Natural killer cell (primary cell): ENCODE measurements at regions not wholly inside any gene's neighbourhood (a gene's known extent, or its start where the extent isn't known, plus 50 kb on each side); places are given as distances from the start of the nearest gene placed in this dataset.

ENCODE experiments used
- ATAC-seq, 3 donors: fragments of 150-1000 bp in 2 of 3; fragments of 200-7000 bp in 1 of 3; cut with Tn5 transposase; 1 replicate in 1 of 3; 2 replicates in 2 of 3; pipeline ENCODE4 v1.10.0; 2021; ENCODE audit warnings: mild to moderate bottlenecking in 2 of 3, moderate library complexity in 2 of 3
- DNase-seq, 2 donors: peaks; one replicate each; pipeline versions ENCODE4 v3.0.0 to v3.0.0-alpha.2; 2013 to 2021; ENCODE audit warnings: mixed read lengths in 1 of 2
- H3K27ac ChIP-seq: one replicate; pipeline ENCODE4 v1.5.1; 2013; ENCODE audit warnings: mild to moderate bottlenecking, low read length
- H3K27me3 ChIP-seq: one replicate; pipeline ENCODE4 v1.6.1; 2013; ENCODE audit warnings: low read length; ENCODE audit not compliant: control insufficient read depth, insufficient read depth
- H3K36me3 ChIP-seq: one replicate; pipeline ENCODE4 v1.6.1; 2013; ENCODE audit warnings: low read length; ENCODE audit not compliant: control insufficient read depth, insufficient read depth
- H3K4me1 ChIP-seq: one replicate; pipeline ENCODE4 v1.6.1; 2013; ENCODE audit warnings: low read length; ENCODE audit not compliant: control insufficient read depth, insufficient read depth
- H3K4me3 ChIP-seq: one replicate; pipeline ENCODE4 v1.5.1; 2013; ENCODE audit warnings: low read length
- H3K9me3 ChIP-seq: one replicate; pipeline ENCODE4 v1.6.1; 2013; ENCODE audit warnings: low read length; ENCODE audit not compliant: control insufficient read depth, insufficient read depth
- H3K27ac Mint-ChIP-seq, 2 donors: one replicate each; pipeline ENCODE4 v1.8.0; 2022; ENCODE audit warnings: mild to moderate bottlenecking in 2 of 2, mixed read lengths in 2 of 2, moderate library complexity in 1 of 2
- H3K27me3 Mint-ChIP-seq, 2 donors: one replicate each; pipeline ENCODE4 v1.8.0; 2022; ENCODE audit warnings: low read depth in 2 of 2, mixed read lengths in 2 of 2
- H3K36me3 Mint-ChIP-seq: one replicate; pipeline ENCODE4 v1.8.0; 2022; ENCODE audit warnings: mixed read lengths
- H3K4me1 Mint-ChIP-seq, 2 donors: one replicate each; pipeline ENCODE4 v1.8.0; 2022; ENCODE audit warnings: mixed read lengths in 2 of 2
- H3K4me3 Mint-ChIP-seq: one replicate; pipeline ENCODE4 v1.8.0; 2022; ENCODE audit warnings: mild to moderate bottlenecking, moderate library complexity, mixed read lengths
- H3K9me3 Mint-ChIP-seq, 2 donors: one replicate each; pipeline ENCODE4 v1.8.0; 2022; ENCODE audit warnings: mixed read lengths in 2 of 2
- CTCF ChIP-seq: fragments of 200-600 bp; IDR thresholded peaks from one replicate; pipeline ENCODE4 v1.8.0; 2022; ENCODE audit warnings: antibody characterized with exemption
- WGBS: methylation state at CpG from one replicate; pipeline ENCODE4 v1.1.7; 2013; ENCODE audit warnings: missing lambda C conversion rate; ENCODE audit not compliant: insufficient coverage; 5-methylcytosine and 5-hydroxymethylcytosine counted together
- intact Hi-C: fragments of 100-400 bp; cut with micrococcal nuclease; formaldehyde crosslinking; loops from one replicate; pipeline ENCODE4 v1.14.2; 2022

DNA sequence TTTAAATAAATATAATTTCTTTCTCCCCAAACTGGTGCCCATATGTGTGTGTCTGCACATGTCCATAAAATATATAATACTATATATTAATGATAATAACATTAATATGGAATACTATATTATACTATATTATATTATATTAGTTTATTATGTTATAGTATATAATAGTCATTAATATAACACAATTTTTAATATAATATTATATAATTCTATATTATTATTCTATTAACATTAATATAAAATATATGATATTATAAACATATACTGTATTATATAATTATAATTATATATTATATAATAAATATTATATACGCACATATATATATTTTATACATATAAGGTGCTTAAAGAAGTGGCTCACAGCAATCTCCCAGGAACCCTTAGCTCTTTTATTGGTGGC lies 513.0 kb upstream of the CDH11 start:
- Mint-ChIP-seq H3K9me3 (peaks cover 0 to 3% of the 10 kb centered on the region in 2 donors), H3K4me1 (no peaks in the 10 kb centered on the region)
- intact Hi-C loops = no loop called here

DNA sequence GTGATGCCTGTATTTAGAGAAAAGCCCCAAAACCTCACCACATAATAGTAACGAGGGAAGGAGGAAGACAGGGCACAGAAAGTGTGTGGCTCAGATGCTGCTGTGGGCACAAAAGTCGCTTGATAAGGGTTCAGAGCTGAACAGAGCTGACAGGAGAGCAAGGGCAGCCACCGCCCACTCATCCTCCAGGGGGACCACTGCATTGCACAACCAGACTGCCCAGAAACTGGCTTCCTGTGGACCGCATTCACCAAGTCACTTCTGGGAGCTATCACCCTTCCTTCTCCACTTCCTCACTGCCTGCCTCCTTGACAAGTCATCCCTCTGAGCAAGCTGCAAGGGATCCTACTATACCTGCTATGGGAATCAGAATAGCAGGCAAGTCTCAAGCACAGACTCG lies 512.4 kb upstream of the CDH11 start:
- Mint-ChIP-seq H3K4me3 (no peak overlapping the region), H3K4me1 (no peaks in the 10 kb centered on the region), H3K9me3 (peaks cover 0 to 3% of the 10 kb centered on the region in 2 donors), H3K36me3 (no peaks in the 10 kb centered on the region), H3K27me3 (peaks cover 0 to 9% of the 10 kb centered on the region in 2 donors), H3K27ac (no peak overlapping the region)
- no peaks in the 10 kb centered on the region for H3K9me3 ChIP-seq
- ATAC-seq (no peak), DNase-seq (no peak)
- 39% methylated on average over 4 of the region's 5 CpGs for WGBS
- no peaks in the 10 kb centered on the region for H3K4me1 ChIP-seq
- no peak overlapping the region for H3K4me3 ChIP-seq
- no peaks in the 10 kb centered on the region for H3K36me3 ChIP-seq
- no peak overlapping the region for H3K27ac ChIP-seq
- intact Hi-C loops = no loop called here
- no peak for TF ChIP-seq CTCF
- H3K27me3 ChIP-seq = no peaks in the 10 kb centered on the region

More for the DNA sequence above, 513.0 kb upstream of the CDH11 start:
- Histone ChIP-seq H3K36me3 (no peaks in the 10 kb centered on the region), H3K27ac (no peak overlapping the region), H3K4me1 (no peaks in the 10 kb centered on the region), H3K27me3 (no peaks in the 10 kb centered on the region), H3K4me3 (no peak overlapping the region), H3K9me3 (no peaks in the 10 kb centered on the region)
- no peaks in the 10 kb centered on the region for H3K36me3 Mint-ChIP-seq
- no CpG with 5 or more reads among the region's 1 CpG for WGBS
- ATAC-seq = no peak
- H3K27me3 Mint-ChIP-seq = peaks cover 0 to 9% of the 10 kb centered on the region in 2 donors
- DNase-seq = no peak
- no peak overlapping the region for H3K27ac Mint-ChIP-seq
- no peak for TF ChIP-seq CTCF
- no peak overlapping the region for H3K4me3 Mint-ChIP-seq

DNA sequence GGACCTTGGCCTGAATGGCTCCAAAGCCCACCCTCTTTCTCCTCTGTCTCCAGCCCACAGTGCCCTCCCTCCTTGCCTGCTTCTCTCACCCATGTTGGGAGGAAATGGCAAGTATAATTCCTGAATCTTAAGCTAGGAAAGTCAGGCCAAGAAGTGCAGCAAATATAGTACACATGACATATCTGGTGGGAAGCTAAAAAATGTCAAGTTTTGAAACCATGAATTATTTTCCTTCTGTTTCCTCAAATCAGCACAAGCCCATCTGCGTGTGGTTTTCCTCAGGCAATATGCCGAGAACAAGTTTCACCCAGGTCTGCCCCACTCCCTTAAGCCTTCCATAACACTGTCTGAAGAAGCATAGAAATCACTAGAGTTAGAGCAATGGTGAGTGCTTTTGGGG lies 502.8 kb upstream of the CDH11 start:
- TF ChIP-seq CTCF = no peak
- intact Hi-C loops = no loop called here
- peaks cover 0 to 4% of the 10 kb centered on the region in 2 donors for H3K27me3 Mint-ChIP-seq
- Histone ChIP-seq H3K4me3 (no peak overlapping the region), H3K4me1 (no peaks in the 10 kb centered on the region), H3K27me3 (no peaks in the 10 kb centered on the region), H3K36me3 (no peaks in the 10 kb centered on the region), H3K27ac (no peak overlapping the region), H3K9me3 (no peaks in the 10 kb centered on the region)
- no peak overlapping the region for H3K4me3 Mint-ChIP-seq
- H3K36me3 Mint-ChIP-seq = no peaks in the 10 kb centered on the region
- H3K4me1 Mint-ChIP-seq = no peaks in the 10 kb centered on the region
- no CpG with 5 or more reads among the region's 2 CpGs for WGBS
- H3K27ac Mint-ChIP-seq = no peak overlapping the region
- ATAC-seq = no peak
- DNase-seq = no peak
- H3K9me3 Mint-ChIP-seq = no peaks in the 10 kb centered on the region

DNA sequence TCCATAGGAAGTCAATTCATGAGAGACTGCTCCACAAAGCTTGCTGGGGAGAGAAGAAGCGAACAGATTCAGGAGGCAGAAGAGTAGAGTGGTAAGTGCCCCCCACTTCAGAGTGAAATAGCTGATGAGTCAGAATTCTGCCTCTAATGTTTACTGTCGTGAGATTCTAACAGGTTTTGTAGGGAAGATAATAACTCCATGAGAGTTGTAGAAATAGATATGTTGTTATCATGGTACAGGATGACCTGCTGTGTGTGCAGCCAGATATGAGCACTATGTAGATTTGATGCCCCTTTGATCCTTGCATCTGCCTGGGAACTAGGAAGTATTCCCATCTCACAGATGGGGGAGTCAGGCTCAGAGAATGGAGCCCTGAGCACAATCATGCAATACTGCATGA lies 502.4 kb upstream of the CDH11 start:
- H3K36me3 Mint-ChIP-seq = no peaks in the 10 kb centered on the region
- DNase-seq (no peak), ATAC-seq (no peak)
- no peak overlapping the region for H3K4me3 ChIP-seq
- H3K27me3 Mint-ChIP-seq = peaks cover 0 to 4% of the 10 kb centered on the region in 2 donors
- H3K27ac Mint-ChIP-seq = no peak overlapping the region
- intact Hi-C loops = no loop called here
- H3K27ac ChIP-seq = no peak overlapping the region
- H3K4me1 Mint-ChIP-seq = no peaks in the 10 kb centered on the region
- no peak for TF ChIP-seq CTCF
- H3K9me3 ChIP-seq = no peaks in the 10 kb centered on the region
- no peaks in the 10 kb centered on the region for H3K9me3 Mint-ChIP-seq
- H3K27me3 ChIP-seq = no peaks in the 10 kb centered on the region
- WGBS = 65% methylated on average over 2 of the region's 2 CpGs
- no peaks in the 10 kb centered on the region for H3K36me3 ChIP-seq
- no peak overlapping the region for H3K4me3 Mint-ChIP-seq
- H3K4me1 ChIP-seq = no peaks in the 10 kb centered on the region
